Suprapubic skin (tissue), 3 donors: ENCODE measurements at regions not wholly inside any gene's neighbourhood (a gene's known extent, or its start where the extent isn't known, plus 50 kb on each side); places are given as distances from the start of the nearest gene placed in this dataset.

Experiments used
- POLR2A ChIP-seq, 2 donors: fragments of 450-650 bp; IDR thresholded peaks; one replicate each; pipeline ENCODE4 v1.6.1; 2017; ENCODE audit warnings: antibody characterized with exemption in 2 of 2, mild to moderate bottlenecking in 2 of 2, moderate library complexity in 2 of 2
- TF ChIP-seq, protein P1 (sequence below), 2 donors: fragments of 200-600 bp in 1 of 2; fragments of 450-650 bp in 1 of 2; sonication (generic) in 1 of 2; IDR thresholded peaks; one replicate each; pipeline ENCODE4 v1.5.1; 2016 to 2019; ENCODE audit warnings: antibody characterized with exemption in 2 of 2, mild to moderate bottlenecking in 1 of 2, moderate library complexity in 1 of 2

DNA sequence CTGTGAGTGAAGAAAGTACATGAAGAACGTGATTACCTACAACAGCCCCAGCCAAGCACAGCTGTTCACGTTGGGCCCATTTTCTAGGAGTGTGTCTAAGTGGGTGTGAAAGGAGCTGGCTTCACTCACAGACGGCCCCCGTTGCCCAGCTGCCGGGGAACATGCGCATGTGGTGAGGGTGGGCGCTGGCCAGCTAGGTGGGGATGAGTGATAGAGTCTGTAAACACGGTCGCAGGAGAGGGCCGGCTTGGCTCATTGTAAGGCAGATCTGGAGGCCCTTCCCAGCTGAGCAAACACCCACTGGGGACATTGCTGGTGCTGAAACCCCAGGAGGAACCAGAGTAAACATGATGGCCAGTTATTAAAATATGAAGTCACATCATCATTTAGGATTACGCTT lies 160.5 kb downstream of the TEX29 start:
- TF ChIP-seq, protein P1, sequence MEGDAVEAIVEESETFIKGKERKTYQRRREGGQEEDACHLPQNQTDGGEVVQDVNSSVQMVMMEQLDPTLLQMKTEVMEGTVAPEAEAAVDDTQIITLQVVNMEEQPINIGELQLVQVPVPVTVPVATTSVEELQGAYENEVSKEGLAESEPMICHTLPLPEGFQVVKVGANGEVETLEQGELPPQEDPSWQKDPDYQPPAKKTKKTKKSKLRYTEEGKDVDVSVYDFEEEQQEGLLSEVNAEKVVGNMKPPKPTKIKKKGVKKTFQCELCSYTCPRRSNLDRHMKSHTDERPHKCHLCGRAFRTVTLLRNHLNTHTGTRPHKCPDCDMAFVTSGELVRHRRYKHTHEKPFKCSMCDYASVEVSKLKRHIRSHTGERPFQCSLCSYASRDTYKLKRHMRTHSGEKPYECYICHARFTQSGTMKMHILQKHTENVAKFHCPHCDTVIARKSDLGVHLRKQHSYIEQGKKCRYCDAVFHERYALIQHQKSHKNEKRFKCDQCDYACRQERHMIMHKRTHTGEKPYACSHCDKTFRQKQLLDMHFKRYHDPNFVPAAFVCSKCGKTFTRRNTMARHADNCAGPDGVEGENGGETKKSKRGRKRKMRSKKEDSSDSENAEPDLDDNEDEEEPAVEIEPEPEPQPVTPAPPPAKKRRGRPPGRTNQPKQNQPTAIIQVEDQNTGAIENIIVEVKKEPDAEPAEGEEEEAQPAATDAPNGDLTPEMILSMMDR (IDR thresholded peaks at IDR 0.05) = no peak
- no peak for TF ChIP-seq POLR2A (IDR thresholded peaks at IDR 0.05)
